ENCODE measurements at regions not wholly inside any gene's neighbourhood (a gene's known extent, or its start where the extent isn't known, plus 50 kb on each side); places are given as distances from the start of the nearest gene placed in this dataset.

DNA sequence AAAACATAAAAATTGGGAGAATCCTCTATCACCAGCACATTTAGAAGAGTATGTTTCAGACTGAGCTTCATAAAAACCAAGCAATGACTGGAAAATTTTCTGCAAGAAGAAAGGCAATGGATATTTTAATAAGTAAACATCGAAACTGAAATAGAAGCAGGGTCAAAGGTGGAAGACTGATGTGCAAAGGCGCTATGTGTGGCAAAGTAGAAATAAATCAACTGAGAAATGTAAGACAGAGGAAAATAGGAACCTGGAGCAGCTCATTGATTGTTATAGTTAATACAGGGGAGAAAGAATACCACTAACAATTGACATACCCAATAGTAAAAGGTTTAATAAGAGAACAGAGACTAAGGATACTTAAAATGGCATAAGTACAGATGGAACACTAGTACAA is 818.4 kb downstream of the SOCS6 start:
- 6% methylated on average over 2 of the region's 2 CpGs for WGBS (ENCODE audit: missing lambda C conversion rate)
- FAIRE-seq: no peak
- POLR2A ChIA-PET: no interaction called here
- Histone ChIP-seq H3K4me2 (no peak overlapping the region), H3K9me3 (no peaks in the 10 kb centered on the region), H3K27ac (no peak overlapping the region), H3K4me1 (no peaks in the 10 kb centered on the region), H3K4me3 (no peak overlapping the region)
- ATAC-seq: no peak
- CTCF ChIA-PET: interaction anchor here (0.6 kb wide), 1 partner anchor 426 kb away, joined by 3 read pairs; no protein-coding TSS in a partner anchor
- no peak for DNase-seq (ENCODE audit: low read depth in 1 of 2, low spot score in 1 of 2)
- no peak for TF ChIP-seq CBX2 (IDR thresholded peaks at IDR 0.05; ENCODE audit: borderline replicate concordance, low read depth)
- no peak for TF ChIP-seq HOXA7 (CRISPR knock-in tag; IDR thresholded peaks at IDR 0.05)
- TF ChIP-seq MYC (IDR thresholded peaks at IDR 0.05; ENCODE audit: borderline replicate concordance, low read length): no peak
- no peak for TF ChIP-seq NPAS2 (CRISPR knock-in tag; IDR thresholded peaks at IDR 0.05; ENCODE audit: borderline replicate concordance)
- TF ChIP-seq HEYL (CRISPR knock-in tag; IDR thresholded peaks at IDR 0.05): no peak
- no peak for TF ChIP-seq TFCP2L1 (CRISPR knock-in tag; IDR thresholded peaks at IDR 0.05)
- TF ChIP-seq RARB (CRISPR knock-in tag; IDR thresholded peaks at IDR 0.05): no peak
- TF ChIP-seq MAFK (IDR thresholded peaks at IDR 0.05; ENCODE audit: partially characterized antibody): no peak
- no peak for TF ChIP-seq SMC3 (IDR thresholded peaks at IDR 0.05)
- TF ChIP-seq CHD4 (IDR thresholded peaks at IDR 0.05; ENCODE audit: borderline replicate concordance): no peak
- TF ChIP-seq POLR2AphosphoS2 (conservative IDR thresholded peaks at IDR 0.05; ENCODE audit: low read length): no peak
- TF ChIP-seq, protein P1, sequence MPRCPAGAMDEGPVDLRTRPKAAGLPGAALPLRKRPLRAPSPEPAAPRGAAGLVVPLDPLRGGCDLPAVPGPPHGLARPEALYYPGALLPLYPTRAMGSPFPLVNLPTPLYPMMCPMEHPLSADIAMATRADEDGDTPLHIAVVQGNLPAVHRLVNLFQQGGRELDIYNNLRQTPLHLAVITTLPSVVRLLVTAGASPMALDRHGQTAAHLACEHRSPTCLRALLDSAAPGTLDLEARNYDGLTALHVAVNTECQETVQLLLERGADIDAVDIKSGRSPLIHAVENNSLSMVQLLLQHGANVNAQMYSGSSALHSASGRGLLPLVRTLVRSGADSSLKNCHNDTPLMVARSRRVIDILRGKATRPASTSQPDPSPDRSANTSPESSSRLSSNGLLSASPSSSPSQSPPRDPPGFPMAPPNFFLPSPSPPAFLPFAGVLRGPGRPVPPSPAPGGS (IDR thresholded peaks at IDR 0.05): no peak
- TF ChIP-seq HOXB5 (CRISPR knock-in tag; IDR thresholded peaks at IDR 0.05): no peak
- TF ChIP-seq TP53 (CRISPR knock-in tag; IDR thresholded peaks at IDR 0.05): no peak
- TF ChIP-seq ZFP36 (IDR thresholded peaks at IDR 0.05; ENCODE audit: borderline replicate concordance, partially characterized antibody): no peak
- TF ChIP-seq, protein P2, sequence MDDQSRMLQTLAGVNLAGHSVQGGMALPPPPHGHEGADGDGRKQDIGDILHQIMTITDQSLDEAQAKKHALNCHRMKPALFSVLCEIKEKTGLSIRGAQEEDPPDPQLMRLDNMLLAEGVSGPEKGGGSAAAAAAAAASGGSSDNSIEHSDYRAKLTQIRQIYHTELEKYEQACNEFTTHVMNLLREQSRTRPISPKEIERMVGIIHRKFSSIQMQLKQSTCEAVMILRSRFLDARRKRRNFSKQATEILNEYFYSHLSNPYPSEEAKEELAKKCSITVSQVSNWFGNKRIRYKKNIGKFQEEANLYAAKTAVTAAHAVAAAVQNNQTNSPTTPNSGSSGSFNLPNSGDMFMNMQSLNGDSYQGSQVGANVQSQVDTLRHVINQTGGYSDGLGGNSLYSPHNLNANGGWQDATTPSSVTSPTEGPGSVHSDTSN (IDR thresholded peaks at IDR 0.05): no peak
- no peak for TF ChIP-seq KDM5A (IDR thresholded peaks at IDR 0.05)
- no peak for TF ChIP-seq JUN (IDR thresholded peaks at IDR 0.05)

DNA sequence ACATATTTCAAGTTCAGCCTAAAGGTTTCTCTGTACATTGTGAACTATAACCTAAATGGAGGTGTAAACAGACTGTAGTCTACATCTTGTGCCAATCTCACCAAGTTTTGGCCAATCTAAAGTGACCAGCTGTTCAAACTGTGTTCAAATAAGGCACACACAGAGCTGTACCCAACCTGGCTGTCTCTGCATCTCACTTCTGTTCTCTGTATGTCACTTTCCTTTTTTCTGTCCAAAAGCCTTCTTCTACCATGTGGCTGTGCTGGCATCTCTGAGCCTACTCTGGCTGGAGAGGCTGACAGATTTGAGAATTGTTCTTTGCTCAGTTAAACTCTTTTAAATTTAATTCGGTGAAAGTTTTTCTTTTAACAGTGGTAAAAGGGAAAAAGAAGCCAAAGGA is 817.9 kb downstream of the SOCS6 start:
- DNase-seq (ENCODE audit: low read depth in 1 of 2, low spot score in 1 of 2): no peak
- TF ChIP-seq, protein P3, sequence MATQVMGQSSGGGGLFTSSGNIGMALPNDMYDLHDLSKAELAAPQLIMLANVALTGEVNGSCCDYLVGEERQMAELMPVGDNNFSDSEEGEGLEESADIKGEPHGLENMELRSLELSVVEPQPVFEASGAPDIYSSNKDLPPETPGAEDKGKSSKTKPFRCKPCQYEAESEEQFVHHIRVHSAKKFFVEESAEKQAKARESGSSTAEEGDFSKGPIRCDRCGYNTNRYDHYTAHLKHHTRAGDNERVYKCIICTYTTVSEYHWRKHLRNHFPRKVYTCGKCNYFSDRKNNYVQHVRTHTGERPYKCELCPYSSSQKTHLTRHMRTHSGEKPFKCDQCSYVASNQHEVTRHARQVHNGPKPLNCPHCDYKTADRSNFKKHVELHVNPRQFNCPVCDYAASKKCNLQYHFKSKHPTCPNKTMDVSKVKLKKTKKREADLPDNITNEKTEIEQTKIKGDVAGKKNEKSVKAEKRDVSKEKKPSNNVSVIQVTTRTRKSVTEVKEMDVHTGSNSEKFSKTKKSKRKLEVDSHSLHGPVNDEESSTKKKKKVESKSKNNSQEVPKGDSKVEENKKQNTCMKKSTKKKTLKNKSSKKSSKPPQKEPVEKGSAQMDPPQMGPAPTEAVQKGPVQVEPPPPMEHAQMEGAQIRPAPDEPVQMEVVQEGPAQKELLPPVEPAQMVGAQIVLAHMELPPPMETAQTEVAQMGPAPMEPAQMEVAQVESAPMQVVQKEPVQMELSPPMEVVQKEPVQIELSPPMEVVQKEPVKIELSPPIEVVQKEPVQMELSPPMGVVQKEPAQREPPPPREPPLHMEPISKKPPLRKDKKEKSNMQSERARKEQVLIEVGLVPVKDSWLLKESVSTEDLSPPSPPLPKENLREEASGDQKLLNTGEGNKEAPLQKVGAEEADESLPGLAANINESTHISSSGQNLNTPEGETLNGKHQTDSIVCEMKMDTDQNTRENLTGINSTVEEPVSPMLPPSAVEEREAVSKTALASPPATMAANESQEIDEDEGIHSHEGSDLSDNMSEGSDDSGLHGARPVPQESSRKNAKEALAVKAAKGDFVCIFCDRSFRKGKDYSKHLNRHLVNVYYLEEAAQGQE (IDR thresholded peaks at IDR 0.05): no peak
- TF ChIP-seq CEBPB (IDR thresholded peaks at IDR 0.05) (no peak), SMC3 (IDR thresholded peaks at IDR 0.05) (no peak), TFCP2L1 (CRISPR knock-in tag; IDR thresholded peaks at IDR 0.05) (no peak), PHF8 (IDR thresholded peaks at IDR 0.05; ENCODE audit: borderline replicate concordance, low read depth) (no peak), JUN (IDR thresholded peaks at IDR 0.05) (no peak), MYC (IDR thresholded peaks at IDR 0.05; ENCODE audit: borderline replicate concordance, low read length) (no peak), EHMT2 (IDR thresholded peaks at IDR 0.05; ENCODE audit: low read depth) (no peak)
- TF ChIP-seq, protein P4, sequence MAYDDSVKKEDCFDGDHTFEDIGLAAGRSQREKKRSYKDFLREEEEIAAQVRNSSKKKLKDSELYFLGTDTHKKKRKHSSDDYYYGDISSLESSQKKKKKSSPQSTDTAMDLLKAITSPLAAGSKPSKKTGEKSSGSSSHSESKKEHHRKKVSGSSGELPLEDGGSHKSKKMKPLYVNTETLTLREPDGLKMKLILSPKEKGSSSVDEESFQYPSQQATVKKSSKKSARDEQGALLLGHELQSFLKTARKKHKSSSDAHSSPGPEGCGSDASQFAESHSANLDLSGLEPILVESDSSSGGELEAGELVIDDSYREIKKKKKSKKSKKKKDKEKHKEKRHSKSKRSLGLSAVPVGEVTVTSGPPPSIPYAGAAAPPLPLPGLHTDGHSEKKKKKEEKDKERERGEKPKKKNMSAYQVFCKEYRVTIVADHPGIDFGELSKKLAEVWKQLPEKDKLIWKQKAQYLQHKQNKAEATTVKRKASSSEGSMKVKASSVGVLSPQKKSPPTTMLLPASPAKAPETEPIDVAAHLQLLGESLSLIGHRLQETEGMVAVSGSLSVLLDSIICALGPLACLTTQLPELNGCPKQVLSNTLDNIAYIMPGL (CRISPR knock-in tag; IDR thresholded peaks at IDR 0.05; ENCODE audit: borderline replicate concordance): no peak
- TF ChIP-seq, protein P2 (IDR thresholded peaks at IDR 0.05): no peak
- Histone ChIP-seq H3K4me1 (no peaks in the 10 kb centered on the region), H3K4me3 (no peak overlapping the region), H3K27ac (no peak overlapping the region), H3K4me2 (no peak overlapping the region), H3K9me3 (no peaks in the 10 kb centered on the region)
- CTCF ChIA-PET: interaction anchor here (0.6 kb wide), 1 partner anchor 426 kb away, joined by 3 read pairs; no protein-coding TSS in a partner anchor
- POLR2A ChIA-PET: no interaction called here
- 6% methylated on average over 1 of the region's 1 CpG for WGBS (ENCODE audit: missing lambda C conversion rate)
- ATAC-seq: no peak
- no peak for FAIRE-seq
